Fibroblast of pulmonary artery (primary cell): ENCODE measurements at regions not wholly inside any gene's neighbourhood (a gene's known extent, or its start where the extent isn't known, plus 50 kb on each side); places are given as distances from the start of the nearest gene placed in this dataset.

Experiments
- DNase-seq: peaks from one replicate; pipeline ENCODE4 v3.0.0-alpha.2; 2010; ENCODE audit warnings: low read depth
- H3K4me3 ChIP-seq: replicated peaks from 2 replicates; pipeline ENCODE4 v1.5.1; 2011; ENCODE audit warnings: low read depth, mild to moderate bottlenecking, control low read depth, low read length, moderate library complexity
- TF ChIP-seq, protein P1 (sequence below): IDR thresholded peaks from 2 replicates; pipeline ENCODE4 v1.5.1; 2011; ENCODE audit warnings: mild to moderate bottlenecking, control low read depth, low read length, inconsistent platforms; ENCODE audit errors: missing control alignments

GRCh38 chr6:74956559-74957428 lies 249.1 kb downstream of the COL12A1 start:
- TF ChIP-seq, protein P1, sequence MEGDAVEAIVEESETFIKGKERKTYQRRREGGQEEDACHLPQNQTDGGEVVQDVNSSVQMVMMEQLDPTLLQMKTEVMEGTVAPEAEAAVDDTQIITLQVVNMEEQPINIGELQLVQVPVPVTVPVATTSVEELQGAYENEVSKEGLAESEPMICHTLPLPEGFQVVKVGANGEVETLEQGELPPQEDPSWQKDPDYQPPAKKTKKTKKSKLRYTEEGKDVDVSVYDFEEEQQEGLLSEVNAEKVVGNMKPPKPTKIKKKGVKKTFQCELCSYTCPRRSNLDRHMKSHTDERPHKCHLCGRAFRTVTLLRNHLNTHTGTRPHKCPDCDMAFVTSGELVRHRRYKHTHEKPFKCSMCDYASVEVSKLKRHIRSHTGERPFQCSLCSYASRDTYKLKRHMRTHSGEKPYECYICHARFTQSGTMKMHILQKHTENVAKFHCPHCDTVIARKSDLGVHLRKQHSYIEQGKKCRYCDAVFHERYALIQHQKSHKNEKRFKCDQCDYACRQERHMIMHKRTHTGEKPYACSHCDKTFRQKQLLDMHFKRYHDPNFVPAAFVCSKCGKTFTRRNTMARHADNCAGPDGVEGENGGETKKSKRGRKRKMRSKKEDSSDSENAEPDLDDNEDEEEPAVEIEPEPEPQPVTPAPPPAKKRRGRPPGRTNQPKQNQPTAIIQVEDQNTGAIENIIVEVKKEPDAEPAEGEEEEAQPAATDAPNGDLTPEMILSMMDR, result no peak
- DNase-seq, result no peak
- no peak overlapping the region for H3K4me3 ChIP-seq

GRCh38 chr6:74953708-74954107 lies 252.1 kb downstream of the COL12A1 start:
- H3K4me3 ChIP-seq, result no peak overlapping the region
- TF ChIP-seq, protein P1, result no peak
- DNase-seq, result no peak

DNA sequence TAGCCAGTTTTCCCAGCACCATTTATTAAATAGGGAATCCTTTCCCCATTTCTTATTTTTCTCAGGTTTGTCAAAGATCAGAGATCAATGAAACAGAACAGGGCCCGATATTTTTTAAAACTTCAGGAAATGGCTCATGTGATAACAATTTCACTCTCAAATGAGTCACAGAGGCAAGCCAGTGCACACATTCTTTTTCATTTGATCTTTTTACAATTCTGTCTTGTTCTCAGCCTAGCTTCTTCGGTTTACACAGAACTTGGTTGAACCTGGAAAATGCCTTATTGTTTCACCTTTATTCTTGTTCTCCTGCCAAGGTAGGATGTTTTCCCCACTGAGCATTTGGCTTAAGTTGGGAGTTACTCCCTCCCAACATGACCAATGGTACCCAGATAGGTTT lies 258.9 kb downstream of the COL12A1 start:
- H3K4me3 ChIP-seq, result no peak overlapping the region

DNA sequence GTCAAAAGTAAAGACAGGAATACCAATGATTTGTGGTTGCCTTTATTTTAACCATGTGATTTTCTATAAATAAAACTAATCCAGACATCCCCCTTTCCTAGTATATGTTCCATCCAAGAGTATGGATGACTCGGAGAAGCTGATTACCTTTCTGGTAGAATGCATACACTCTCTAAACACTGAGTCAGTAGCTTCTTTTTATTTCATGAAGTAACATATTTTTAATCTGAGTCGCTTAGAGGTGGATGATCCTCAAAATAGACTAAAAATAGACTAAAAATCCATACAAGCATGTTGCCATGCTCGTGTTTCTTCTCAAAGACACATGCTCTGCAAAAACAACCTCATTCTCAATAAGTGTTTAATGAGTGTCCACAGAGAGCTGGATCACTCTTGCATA lies 263.7 kb downstream of the COL12A1 start:
- TF ChIP-seq, protein P1, result no peak

More for the DNA sequence above, 258.9 kb downstream of the COL12A1 start:
- DNase-seq, result peak; percentile 49
- TF ChIP-seq, protein P1, result no peak

DNA sequence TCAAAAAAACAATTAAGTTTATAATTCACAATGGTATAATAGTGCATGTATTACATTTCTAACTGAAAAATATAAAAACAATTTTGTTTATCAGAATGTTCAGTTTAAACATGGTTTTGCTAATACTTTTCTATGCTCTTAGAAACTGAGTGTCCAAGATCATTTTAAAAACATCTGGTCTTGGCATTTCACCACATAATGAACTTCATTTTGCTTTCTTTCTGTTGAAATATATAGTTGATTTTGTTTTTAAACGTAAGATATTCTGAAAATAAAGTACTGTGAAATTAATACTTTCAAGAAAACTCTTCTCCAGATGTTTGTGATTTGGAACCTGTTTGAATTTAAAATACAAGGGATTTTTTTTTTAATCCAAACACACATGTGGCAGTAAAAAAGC lies 264.4 kb downstream of the COL12A1 start:
- H3K4me3 ChIP-seq, result no peak overlapping the region
- TF ChIP-seq, protein P1, result no peak
- DNase-seq, result no peak

More for the DNA sequence above, 263.7 kb downstream of the COL12A1 start:
- no peak overlapping the region for H3K4me3 ChIP-seq
- no peak for DNase-seq

- TF ChIP-seq, protein P1, result no peak
- no peak for DNase-seq
- H3K4me3 ChIP-seq, result no peak overlapping the region
These were observed 265.9 kb downstream of the COL12A1 start for GRCh38 chr6:74939721-74940620.
